Right atrium auricular region (tissue), 2 donors: ENCODE measurements at regions not wholly inside any gene's neighbourhood (a gene's known extent, or its start where the extent isn't known, plus 50 kb on each side); places are given as distances from the start of the nearest gene placed in this dataset.

Experiments
- DNase-seq: peaks from one replicate; pipeline ENCODE4 v3.0.0-alpha.2; 2019; ENCODE audit warnings: low spot score
- H3K27ac ChIP-seq, 2 donors: fragments of 200-600 bp; sonication (generic); 1 replicate in 1 of 2; 2 replicates in 1 of 2; pipeline ENCODE4 v1.5.1; 2016 to 2019
- H3K27me3 ChIP-seq, 2 donors: fragments of 200-600 bp; sonication (generic); one replicate each; pipeline versions ENCODE4 v1.5.1 to v1.6.0; 2017 to 2019
- H3K36me3 ChIP-seq: fragments of 200-600 bp; sonication (generic); one replicate; pipeline ENCODE4 v1.5.1; 2016
- H3K4me1 ChIP-seq, 2 donors: fragments of 200-600 bp; sonication (generic); one replicate each; pipeline versions ENCODE4 v1.5.1 to v1.6.0; 2017 to 2019
- H3K4me3 ChIP-seq, 2 donors: fragments of 200-600 bp; sonication (generic); 1 replicate in 1 of 2; 2 replicates in 1 of 2; pipeline ENCODE4 v1.5.1; 2017 to 2019; ENCODE audit warnings: mild to moderate bottlenecking in 1 of 2, moderate library complexity in 1 of 2
- H3K9me3 ChIP-seq, 2 donors: fragments of 200-600 bp; sonication (generic); one replicate each; pipeline ENCODE4 v1.5.1; 2019
- TF ChIP-seq, protein P1 (sequence below), 2 donors: fragments of 200-600 bp; sonication (generic); IDR thresholded peaks; one replicate each; pipeline ENCODE4 v1.5.1; 2019; ENCODE audit warnings: antibody characterized with exemption in 2 of 2

DNA sequence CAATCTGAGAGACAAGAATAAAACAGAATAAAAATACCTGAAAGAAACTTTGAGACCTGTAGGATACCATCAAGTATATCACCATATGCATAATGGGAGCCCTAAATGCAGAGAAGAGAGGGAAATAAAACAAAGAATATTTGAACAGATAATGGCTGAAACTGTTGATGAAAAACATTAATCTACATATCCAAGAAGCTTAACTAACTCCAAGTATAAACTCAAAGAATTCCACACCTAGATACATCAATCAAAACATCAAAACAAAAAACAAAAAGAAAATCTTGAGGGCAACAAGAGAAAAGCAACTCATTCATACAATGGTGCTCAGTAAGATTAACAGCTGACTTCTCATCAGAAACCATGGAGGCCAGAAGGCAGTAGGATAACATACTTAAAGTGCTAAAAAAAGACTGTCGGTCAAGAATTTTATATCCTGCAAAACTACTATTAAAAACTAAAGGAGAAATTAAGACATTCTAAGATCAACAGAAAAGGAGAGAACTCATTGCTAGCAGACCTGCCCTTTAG, 101.6 kb downstream of the FOXD1 start:
- Histone ChIP-seq H3K4me3 (no peak overlapping the region), H3K9me3 (peaks cover 0 to 38% of the 10 kb centered on the region in 2 donors), H3K27me3 (no peaks in the 10 kb centered on the region), H3K4me1 (no peaks in the 10 kb centered on the region), H3K27ac (no peak overlapping the region), H3K36me3 (no peaks in the 10 kb centered on the region)
- no peak for DNase-seq
- TF ChIP-seq, protein P1, sequence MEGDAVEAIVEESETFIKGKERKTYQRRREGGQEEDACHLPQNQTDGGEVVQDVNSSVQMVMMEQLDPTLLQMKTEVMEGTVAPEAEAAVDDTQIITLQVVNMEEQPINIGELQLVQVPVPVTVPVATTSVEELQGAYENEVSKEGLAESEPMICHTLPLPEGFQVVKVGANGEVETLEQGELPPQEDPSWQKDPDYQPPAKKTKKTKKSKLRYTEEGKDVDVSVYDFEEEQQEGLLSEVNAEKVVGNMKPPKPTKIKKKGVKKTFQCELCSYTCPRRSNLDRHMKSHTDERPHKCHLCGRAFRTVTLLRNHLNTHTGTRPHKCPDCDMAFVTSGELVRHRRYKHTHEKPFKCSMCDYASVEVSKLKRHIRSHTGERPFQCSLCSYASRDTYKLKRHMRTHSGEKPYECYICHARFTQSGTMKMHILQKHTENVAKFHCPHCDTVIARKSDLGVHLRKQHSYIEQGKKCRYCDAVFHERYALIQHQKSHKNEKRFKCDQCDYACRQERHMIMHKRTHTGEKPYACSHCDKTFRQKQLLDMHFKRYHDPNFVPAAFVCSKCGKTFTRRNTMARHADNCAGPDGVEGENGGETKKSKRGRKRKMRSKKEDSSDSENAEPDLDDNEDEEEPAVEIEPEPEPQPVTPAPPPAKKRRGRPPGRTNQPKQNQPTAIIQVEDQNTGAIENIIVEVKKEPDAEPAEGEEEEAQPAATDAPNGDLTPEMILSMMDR (IDR thresholded peaks at IDR 0.05): no peak

DNA sequence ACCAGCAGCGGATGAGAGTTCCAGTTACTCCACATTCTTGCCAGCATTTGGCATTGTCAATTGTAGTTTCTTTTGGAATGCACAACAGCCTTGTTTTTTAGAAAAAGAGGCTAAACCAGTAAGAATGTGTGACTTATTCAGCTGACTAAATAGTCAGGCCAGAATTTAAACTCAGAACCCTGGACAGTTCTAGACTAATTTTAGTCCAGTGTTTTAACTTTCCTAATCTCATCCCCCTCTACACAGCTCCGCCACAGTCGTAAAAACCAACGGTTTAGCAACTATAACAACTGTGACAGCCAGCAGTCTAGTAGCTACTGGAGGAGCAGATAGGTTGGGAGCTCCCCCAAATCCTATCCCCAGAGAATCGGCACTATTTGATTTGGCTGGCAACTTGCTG, 103.7 kb downstream of the FOXD1 start:
- no peaks in the 10 kb centered on the region for H3K27me3 ChIP-seq
- TF ChIP-seq, protein P1 (IDR thresholded peaks at IDR 0.05): no peak
- H3K36me3 ChIP-seq: no peaks in the 10 kb centered on the region
- H3K4me1 ChIP-seq: no peaks in the 10 kb centered on the region
- H3K9me3 ChIP-seq: peaks cover 0 to 22% of the 10 kb centered on the region in 2 donors
- no peak overlapping the region for H3K27ac ChIP-seq
- DNase-seq: no peak
- H3K4me3 ChIP-seq: no peak overlapping the region

DNA sequence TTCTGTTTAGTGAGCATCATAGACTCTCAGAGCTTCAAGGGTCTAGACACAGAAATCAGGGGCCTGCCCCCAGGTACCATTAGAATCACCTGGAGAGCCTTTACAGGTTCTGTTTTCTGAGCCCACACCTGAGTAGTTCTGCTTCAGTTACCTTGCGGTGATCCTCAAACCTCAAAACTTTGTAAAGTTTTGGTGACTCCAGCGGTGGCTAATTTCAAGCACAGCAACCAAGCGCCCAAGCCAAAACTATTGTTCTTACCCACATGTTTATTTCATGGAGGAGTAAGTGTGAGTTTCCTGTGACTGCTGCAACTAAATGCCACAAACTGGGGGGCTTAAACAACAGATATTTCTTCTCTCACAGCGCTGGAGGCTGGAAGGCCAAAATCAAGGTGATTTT, 108.9 kb downstream of the FOXD1 start:
- TF ChIP-seq, protein P1 (IDR thresholded peaks at IDR 0.05): no peak
- Histone ChIP-seq H3K36me3 (no peaks in the 10 kb centered on the region), H3K4me1 (peaks cover 0 to 7% of the 10 kb centered on the region in 2 donors), H3K27ac (no peak overlapping the region), H3K9me3 (peaks cover 0 to 3% of the 10 kb centered on the region in 2 donors), H3K27me3 (no peaks in the 10 kb centered on the region), H3K4me3 (no peak overlapping the region)
- DNase-seq: no peak

DNA sequence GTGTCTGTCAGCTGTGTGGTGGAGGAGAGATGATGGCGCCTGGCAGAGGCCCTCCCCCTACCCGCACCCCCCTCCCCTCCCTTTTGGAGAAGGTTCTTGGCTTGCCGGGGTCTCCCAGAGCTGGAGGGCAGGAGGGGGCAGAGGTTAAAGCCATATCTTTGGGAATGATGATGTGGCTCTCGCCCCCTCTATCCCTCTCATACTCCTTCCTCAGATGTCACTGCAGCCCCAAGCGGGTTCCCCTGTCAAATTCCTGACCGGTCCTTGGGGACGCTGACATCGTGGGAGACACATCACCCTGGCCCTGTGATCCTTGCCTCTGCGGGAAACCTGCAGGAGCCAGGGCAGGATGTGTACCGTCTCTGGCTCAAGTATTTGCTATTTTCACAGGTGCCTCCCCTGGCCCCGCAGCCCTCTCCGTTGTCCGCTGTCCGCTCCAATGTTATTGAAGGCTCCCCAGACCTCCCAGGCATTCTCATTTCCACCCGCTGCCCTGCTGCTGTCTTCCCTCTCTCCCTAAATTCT, 109.5 kb downstream of the FOXD1 start:
- H3K4me3 ChIP-seq: no peak overlapping the region
- DNase-seq: no peak
- no peak overlapping the region for H3K27ac ChIP-seq
- H3K36me3 ChIP-seq: no peaks in the 10 kb centered on the region
- peaks cover 0 to 7% of the 10 kb centered on the region in 2 donors for H3K4me1 ChIP-seq
- TF ChIP-seq, protein P1 (IDR thresholded peaks at IDR 0.05): no peak
- H3K27me3 ChIP-seq: no peaks in the 10 kb centered on the region
- peaks cover 0 to 3% of the 10 kb centered on the region in 2 donors for H3K9me3 ChIP-seq

DNA sequence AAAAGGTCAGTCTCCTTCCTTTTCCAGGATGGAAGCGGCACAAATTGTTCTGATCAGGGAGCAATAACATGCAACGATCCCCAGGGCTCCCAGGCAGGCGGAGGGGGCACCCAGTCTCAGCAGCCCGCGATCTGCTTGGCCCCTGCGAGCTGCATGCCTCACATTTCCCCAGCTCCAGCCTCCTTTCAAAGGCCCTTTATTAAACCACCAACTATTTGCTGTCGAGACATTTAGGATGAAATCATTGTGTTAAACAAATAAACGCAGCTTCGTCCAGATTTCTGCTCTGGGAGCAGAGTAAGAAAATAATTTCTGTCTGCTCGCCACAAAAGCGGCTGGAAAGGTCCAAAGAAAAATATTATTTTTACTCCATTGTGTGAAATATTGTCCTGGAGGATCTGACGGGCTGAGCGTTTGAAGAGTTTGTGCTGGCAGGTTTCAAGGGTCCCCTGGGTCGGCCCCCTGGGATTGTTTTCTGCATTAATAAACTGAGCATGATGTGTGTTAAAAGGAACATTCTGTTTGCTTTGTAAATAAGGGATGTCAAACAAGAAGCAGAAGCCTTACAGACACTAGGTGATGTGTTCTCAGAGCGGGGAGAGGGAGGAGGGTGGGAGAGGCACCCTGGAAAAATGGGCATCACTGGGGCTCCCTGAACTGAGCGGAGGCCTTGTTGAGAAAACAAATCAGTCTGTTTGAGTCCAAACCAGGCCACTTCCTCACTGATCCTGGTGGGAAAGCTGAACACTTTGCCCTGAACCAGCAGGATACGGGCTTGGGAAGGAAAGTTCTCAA, 110.1 kb downstream of the FOXD1 start:
- Histone ChIP-seq H3K27me3 (no peaks in the 10 kb centered on the region), H3K4me3 (no peak overlapping the region), H3K9me3 (peaks cover 0 to 3% of the 10 kb centered on the region in 2 donors), H3K27ac (no peak overlapping the region), H3K4me1 (peaks cover 0 to 7% of the 10 kb centered on the region in 2 donors), H3K36me3 (no peaks in the 10 kb centered on the region)
- TF ChIP-seq, protein P1 (IDR thresholded peaks at IDR 0.05): no peak
- DNase-seq: no peak
